ENCODE measurements at regions not wholly inside any gene's neighbourhood (a gene's known extent, or its start where the extent isn't known, plus 50 kb on each side); places are given as distances from the start of the nearest gene placed in this dataset.

GRCh38 chr13:22009500-22009899, 338.6 kb downstream of the FGF9 start:
- Histone ChIP-seq H3K27me3 (no peaks in the 10 kb centered on the region), H3K4me1 (no peaks in the 10 kb centered on the region), H3K9me3 (peaks cover 0 to 7% (median 0%) of the 10 kb centered on the region in 11 donors), H3K36me3 (no peaks in the 10 kb centered on the region), H3K27ac (peak overlapping the region in 1 of 10 donors; percentile 42), H3K4me3 (no peak overlapping the region)
- ATAC-seq (peak in 4 of 8 donors; percentile 30 to 66 (median 60)), DNase-seq (no peak)
- intact Hi-C loops (cut with DNase I), result no loop called here
- TF ChIP-seq CTCF (IDR thresholded peaks at IDR 0.05), result no peak
- 67 to 82% methylated on average over 8 of the region's 8 CpGs for WGBS, 2 donors

GRCh38 chr13:22009937-22010336, 339.1 kb downstream of the FGF9 start:
- H3K4me1 ChIP-seq, result no peaks in the 10 kb centered on the region
- no peaks in the 10 kb centered on the region for H3K36me3 ChIP-seq
- peak overlapping the region in 1 of 10 donors; percentile 42 for H3K27ac ChIP-seq
- no peaks in the 10 kb centered on the region for H3K27me3 ChIP-seq
- 82 to 89% methylated on average over 6 of the region's 6 CpGs for WGBS, 2 donors
- TF ChIP-seq CTCF (IDR thresholded peaks at IDR 0.05), result no peak
- peaks cover 0 to 7% (median 0%) of the 10 kb centered on the region in 11 donors for H3K9me3 ChIP-seq
- DNase-seq (no peak), ATAC-seq (no peak)
- no peak overlapping the region for H3K4me3 ChIP-seq
- intact Hi-C loops (cut with DNase I), result no loop called here

- intact Hi-C loops (cut with DNase I), result no loop called here
- WGBS, 2 donors, result 81 to 91% methylated on average over 2 of the region's 2 CpGs
- Histone ChIP-seq H3K4me3 (no peak overlapping the region), H3K4me1 (peaks cover 0 to 6% (median 0%) of the 10 kb centered on the region in 9 donors), H3K9me3 (peaks cover 0 to 4% (median 0%) of the 10 kb centered on the region in 11 donors), H3K27ac (no peak overlapping the region), H3K27me3 (no peaks in the 10 kb centered on the region), H3K36me3 (no peaks in the 10 kb centered on the region)
- DNase-seq, result no peak
- no peak for TF ChIP-seq CTCF (IDR thresholded peaks at IDR 0.05)
- ATAC-seq, result no peak
Measured at GRCh38 chr13:22012686-22013085, 341.8 kb downstream of the FGF9 start.

- ATAC-seq (no peak), DNase-seq (no peak)
- no peak overlapping the region for H3K4me3 ChIP-seq
- H3K27me3 ChIP-seq, result no peaks in the 10 kb centered on the region
- peaks cover 0 to 6% (median 0%) of the 10 kb centered on the region in 9 donors for H3K4me1 ChIP-seq
- H3K27ac ChIP-seq, result no peak overlapping the region
- intact Hi-C loops (cut with DNase I), result no loop called here
- WGBS, 2 donors, result 59 to 71% methylated on average over 6 of the region's 6 CpGs
- no peak for TF ChIP-seq CTCF (IDR thresholded peaks at IDR 0.05)
- H3K36me3 ChIP-seq, result no peaks in the 10 kb centered on the region
- H3K9me3 ChIP-seq, result peaks cover 0 to 3% (median 0%) of the 10 kb centered on the region in 11 donors
Measured at GRCh38 chr13:22014469-22014868, 343.6 kb downstream of the FGF9 start.
